SK-N-SH treated with all-trans-retinoic acid at 6 μM for 48 hours (cell line): ENCODE measurements at regions not wholly inside any gene's neighbourhood (a gene's known extent, or its start where the extent isn't known, plus 50 kb on each side); places are given as distances from the start of the nearest gene placed in this dataset.

ENCODE experiments used
- ARNTL ChIP-seq: fragments of 450-650 bp; formaldehyde crosslinking; IDR thresholded peaks from 2 replicates; pipeline ENCODE4 v1.5.0; 2020; ENCODE audit warnings: low read depth, mild to moderate bottlenecking, moderate library complexity, borderline replicate concordance
- BACH2 ChIP-seq: fragments of 250-450 bp; sonication (Bioruptor Pico); IDR thresholded peaks from 2 replicates; pipeline ENCODE4 v1.9.0; 2021; ENCODE audit warnings: mild to moderate bottlenecking, borderline replicate concordance
- CREB5 ChIP-seq: fragments of 250-450 bp; sonication (Bioruptor Pico); IDR thresholded peaks from 2 replicates; pipeline ENCODE4 v1.5.1; 2020; ENCODE audit warnings: low read depth, mild to moderate bottlenecking, moderate library complexity
- CSRNP3 ChIP-seq: fragments of 250-450 bp; sonication (Bioruptor Pico); IDR thresholded peaks from 2 replicates; pipeline ENCODE4 v1.5.1; 2021; ENCODE audit warnings: mild to moderate bottlenecking, moderate library complexity
- GLIS3 ChIP-seq: fragments of 250-450 bp; sonication (Bioruptor Pico); IDR thresholded peaks from 2 replicates; pipeline ENCODE4 v1.5.0; 2020; ENCODE audit warnings: mild to moderate bottlenecking, moderate library complexity
- ISL1 ChIP-seq: fragments of 250-450 bp; sonication (Bioruptor Pico); IDR thresholded peaks from 2 replicates; pipeline ENCODE4 v2.1.2; 2022; ENCODE audit warnings: mild to moderate bottlenecking, moderate library complexity
- OSR1 ChIP-seq: fragments of 250-450 bp; sonication (Bioruptor Pico); IDR thresholded peaks from 2 replicates; pipeline ENCODE4 v1.8.0; 2022; ENCODE audit warnings: moderate library complexity, mild to moderate bottlenecking, inconsistent platforms
- PATZ1 ChIP-seq: fragments of 250-450 bp; sonication (Bioruptor Pico); IDR thresholded peaks from 2 replicates; pipeline ENCODE4 v1.8.0; 2020; ENCODE audit warnings: mild to moderate bottlenecking, moderate library complexity, borderline replicate concordance
- RARB ChIP-seq: fragments of 250-450 bp; sonication (Bioruptor Pico); IDR thresholded peaks from 2 replicates; pipeline ENCODE4 v1.8.0; 2021; ENCODE audit warnings: mild to moderate bottlenecking, moderate library complexity
- TSHZ2 ChIP-seq: fragments of 250-450 bp; sonication (Bioruptor Pico); IDR thresholded peaks from 2 replicates; pipeline ENCODE4 v1.5.0; 2020; ENCODE audit warnings: mild to moderate bottlenecking, moderate library complexity
- ZFP3 ChIP-seq: fragments of 250-450 bp; sonication (Bioruptor Pico); IDR thresholded peaks from 2 replicates; pipeline ENCODE4 v1.5.0; 2020; ENCODE audit warnings: mild to moderate bottlenecking, moderate library complexity
- ZFP30 ChIP-seq: fragments of 450-650 bp; formaldehyde crosslinking; IDR thresholded peaks from 2 replicates; pipeline ENCODE4 v1.5.0; 2022; ENCODE audit warnings: mild to moderate bottlenecking, moderate library complexity

- TF ChIP-seq ARNTL (CRISPR knock-in tag) (no peak), TSHZ2 (no peak), OSR1 (CRISPR knock-in tag) (no peak), BACH2 (no peak), ZFP30 (no peak), ISL1 (CRISPR knock-in tag) (no peak), RARB (CRISPR knock-in tag) (no peak), GLIS3 (CRISPR knock-in tag) (no peak), CSRNP3 (no peak), PATZ1 (CRISPR knock-in tag) (no peak), CREB5 (no peak), ZFP3 (CRISPR knock-in tag) (no peak)
Measured at GRCh38 chr9:96075111-96075510, 199.6 kb downstream of the ERCC6L2 start.
